ENCODE measurements at regions not wholly inside any gene's neighbourhood (a gene's known extent, or its start where the extent isn't known, plus 50 kb on each side); places are given as distances from the start of the nearest gene placed in this dataset.

DNA sequence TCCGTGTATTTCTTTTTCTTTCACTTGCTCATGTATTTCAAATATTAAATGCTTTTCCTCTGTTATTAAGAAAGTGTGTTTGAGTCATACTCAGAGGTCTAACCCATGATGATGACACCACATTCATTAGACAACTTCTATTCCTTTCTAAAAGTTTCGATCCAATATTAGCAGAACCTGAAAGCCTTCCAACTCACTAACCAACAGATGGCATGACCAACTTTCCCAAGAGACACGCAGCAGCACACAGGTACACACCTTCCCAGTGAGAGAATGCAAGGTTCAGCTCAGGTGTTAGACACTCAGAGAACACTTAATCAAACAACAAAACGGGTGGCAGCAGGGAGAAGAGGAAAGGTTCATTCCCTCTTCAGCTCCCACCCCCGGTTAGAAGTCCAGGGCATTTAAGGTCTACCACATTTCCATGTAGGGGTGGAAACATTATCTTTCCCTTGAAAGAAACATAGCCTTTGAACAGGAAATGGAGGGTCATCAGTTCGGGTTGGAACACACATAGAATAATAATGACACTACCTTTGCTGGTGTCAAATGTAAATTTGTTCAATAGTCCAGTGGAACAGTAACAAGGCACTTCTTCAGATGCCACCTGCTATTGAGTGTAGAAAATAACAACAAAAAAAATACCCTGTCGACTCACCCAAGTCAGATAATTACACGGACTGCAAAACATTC, 404.2 kb downstream of the COG6 start:
- Histone ChIP-seq H3K4me1 (ENCODE audit: control insufficient read depth, insufficient read depth, low read length) (peaks cover 5% of the 10 kb centered on the region), H3K4me3 (ENCODE audit: low read length in 2 of 2) (no peak overlapping the region), H3K36me3 (ENCODE audit: control insufficient read depth in 2 of 2, insufficient read depth in 2 of 2, low read length in 2 of 2) (no peaks in the 10 kb centered on the region), H3K27ac (ENCODE audit: low read length) (no peak overlapping the region), H3K9ac (ENCODE audit: low read length in 2 of 2) (no peak overlapping the region), H3K27me3 (ENCODE audit: control insufficient read depth in 1 of 2, insufficient read depth in 2 of 2, low read length in 2 of 2) (no peaks in the 10 kb centered on the region), H3K9me3 (ENCODE audit: control insufficient read depth in 2 of 2, low read length in 2 of 2) (no peaks in the 10 kb centered on the region)

DNA sequence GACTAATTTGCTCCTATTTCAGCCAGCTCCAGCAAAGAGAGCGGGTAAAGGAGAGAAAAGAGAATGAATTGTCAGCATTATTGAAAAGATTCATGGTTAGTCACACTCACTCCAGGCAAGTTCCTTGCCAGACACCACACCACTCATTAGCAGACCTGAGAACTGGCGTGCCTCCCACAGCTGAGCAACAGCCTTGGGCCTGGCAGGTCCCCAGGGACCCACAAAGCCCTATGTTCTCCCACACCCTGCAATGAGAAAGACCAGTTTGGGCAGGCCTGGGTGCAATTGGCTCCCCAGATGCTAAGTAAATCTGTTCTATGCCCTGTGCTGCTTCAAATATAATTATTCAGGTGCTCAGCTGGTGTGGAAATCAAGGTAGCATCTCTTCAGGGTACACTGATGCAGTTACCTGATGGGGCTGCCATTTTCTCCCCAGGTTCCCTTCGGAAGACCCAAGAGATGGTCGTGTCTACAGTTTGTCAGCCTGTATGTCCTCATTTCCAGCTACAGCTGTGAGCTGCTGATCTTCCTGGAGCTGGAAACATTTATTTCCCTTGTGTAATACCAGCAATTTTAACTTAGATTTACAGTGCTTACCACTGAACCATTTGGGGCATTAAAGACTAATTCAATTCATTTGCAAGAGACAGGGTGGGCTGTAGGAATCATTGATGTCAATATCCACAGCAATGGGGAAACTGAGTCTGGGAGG, 405.0 kb downstream of the COG6 start:
- Histone ChIP-seq H3K4me3 (ENCODE audit: low read length in 2 of 2) (no peak overlapping the region), H3K27me3 (ENCODE audit: control insufficient read depth in 1 of 2, insufficient read depth in 2 of 2, low read length in 2 of 2) (no peaks in the 10 kb centered on the region), H3K36me3 (ENCODE audit: control insufficient read depth in 2 of 2, insufficient read depth in 2 of 2, low read length in 2 of 2) (no peaks in the 10 kb centered on the region), H3K4me1 (ENCODE audit: control insufficient read depth, insufficient read depth, low read length) (peaks cover 5% of the 10 kb centered on the region), H3K9me3 (ENCODE audit: control insufficient read depth in 2 of 2, low read length in 2 of 2) (no peaks in the 10 kb centered on the region), H3K27ac (ENCODE audit: low read length) (no peak overlapping the region), H3K9ac (ENCODE audit: low read length in 2 of 2) (no peak overlapping the region)

DNA sequence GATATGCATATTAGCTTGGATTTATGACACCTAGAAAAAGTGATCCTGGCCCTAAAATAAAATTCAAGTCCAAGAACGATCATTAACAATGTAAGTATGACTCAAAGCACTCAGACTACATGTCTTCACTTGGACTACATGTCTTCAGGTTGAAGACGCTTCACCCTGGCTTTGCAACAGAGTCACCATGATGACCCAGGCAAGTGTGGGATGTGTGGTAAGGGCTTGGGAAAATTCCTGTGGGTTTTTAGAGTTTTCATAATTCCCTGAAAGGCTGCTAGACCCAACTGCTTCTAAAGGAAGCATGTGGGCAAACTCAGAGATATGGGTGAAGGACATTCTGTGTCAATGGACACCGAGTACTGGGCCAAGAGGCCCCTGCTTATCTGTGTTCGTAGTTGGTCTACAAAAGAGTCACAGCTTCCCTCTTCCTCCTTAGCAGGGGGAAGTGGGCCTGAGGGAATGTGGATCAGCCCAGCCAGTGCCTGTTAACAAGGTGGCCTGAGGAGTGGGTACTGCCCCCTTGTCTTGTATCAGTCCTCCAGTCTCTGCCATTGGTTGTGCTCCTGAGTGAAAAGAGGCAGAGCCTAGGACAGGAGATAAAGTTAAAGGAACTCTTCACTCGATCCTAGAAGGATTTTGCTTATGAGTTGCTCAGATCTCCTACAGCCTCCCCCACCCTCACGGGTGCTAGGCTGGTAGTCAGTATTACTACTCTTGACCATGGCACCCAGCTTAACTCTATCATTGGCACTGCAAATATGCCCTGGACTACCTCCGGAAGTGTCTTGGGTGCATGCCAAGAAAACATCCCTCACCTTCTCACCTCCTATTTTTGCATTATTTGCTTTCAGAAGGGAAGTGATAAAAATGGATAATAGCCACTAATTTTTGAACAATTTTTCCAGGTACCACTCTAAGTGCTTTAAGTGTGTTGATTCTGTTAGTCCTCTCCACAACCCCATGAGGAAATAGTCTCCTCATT, 406.3 kb downstream of the COG6 start:
- H3K27me3 ChIP-seq (ENCODE audit: control insufficient read depth in 1 of 2, insufficient read depth in 2 of 2, low read length in 2 of 2): no peaks in the 10 kb centered on the region
- no peak overlapping the region for H3K27ac ChIP-seq (ENCODE audit: low read length)
- peaks cover 5% of the 10 kb centered on the region for H3K4me1 ChIP-seq (ENCODE audit: control insufficient read depth, insufficient read depth, low read length)
- no peak overlapping the region for H3K9ac ChIP-seq (ENCODE audit: low read length in 2 of 2)
- H3K4me3 ChIP-seq (ENCODE audit: low read length in 2 of 2): no peak overlapping the region
- no peaks in the 10 kb centered on the region for H3K36me3 ChIP-seq (ENCODE audit: control insufficient read depth in 2 of 2, insufficient read depth in 2 of 2, low read length in 2 of 2)
- H3K9me3 ChIP-seq (ENCODE audit: control insufficient read depth in 2 of 2, low read length in 2 of 2): no peaks in the 10 kb centered on the region

DNA sequence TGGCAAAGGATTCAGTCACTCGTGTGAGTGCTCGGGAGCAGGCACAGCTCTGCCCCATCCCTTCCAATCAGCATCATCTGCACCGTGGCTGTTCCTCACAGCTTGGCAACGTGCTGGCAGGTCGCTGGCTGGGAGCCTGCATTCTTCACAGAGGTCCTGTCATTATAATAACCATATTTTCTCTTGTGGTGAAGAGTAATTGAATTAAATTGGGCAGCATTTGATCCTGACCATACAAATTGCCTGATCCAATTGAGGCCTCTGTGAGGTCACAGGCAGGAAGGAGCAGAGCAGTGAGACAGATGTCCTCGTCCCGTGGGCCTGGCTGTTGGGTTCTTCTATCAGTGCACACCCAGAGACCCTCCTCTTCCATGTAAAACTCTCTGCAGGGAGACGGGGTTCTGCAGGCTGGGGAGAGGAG, 407.8 kb downstream of the COG6 start:
- Histone ChIP-seq H3K27me3 (ENCODE audit: control insufficient read depth in 1 of 2, insufficient read depth in 2 of 2, low read length in 2 of 2) (no peaks in the 10 kb centered on the region), H3K9ac (ENCODE audit: low read length in 2 of 2) (no peak overlapping the region), H3K9me3 (ENCODE audit: control insufficient read depth in 2 of 2, low read length in 2 of 2) (no peaks in the 10 kb centered on the region), H3K4me1 (ENCODE audit: control insufficient read depth, insufficient read depth, low read length) (peaks cover 5% of the 10 kb centered on the region), H3K27ac (ENCODE audit: low read length) (no peak overlapping the region), H3K36me3 (ENCODE audit: control insufficient read depth in 2 of 2, insufficient read depth in 2 of 2, low read length in 2 of 2) (no peaks in the 10 kb centered on the region), H3K4me3 (ENCODE audit: low read length in 2 of 2) (no peak overlapping the region)

DNA sequence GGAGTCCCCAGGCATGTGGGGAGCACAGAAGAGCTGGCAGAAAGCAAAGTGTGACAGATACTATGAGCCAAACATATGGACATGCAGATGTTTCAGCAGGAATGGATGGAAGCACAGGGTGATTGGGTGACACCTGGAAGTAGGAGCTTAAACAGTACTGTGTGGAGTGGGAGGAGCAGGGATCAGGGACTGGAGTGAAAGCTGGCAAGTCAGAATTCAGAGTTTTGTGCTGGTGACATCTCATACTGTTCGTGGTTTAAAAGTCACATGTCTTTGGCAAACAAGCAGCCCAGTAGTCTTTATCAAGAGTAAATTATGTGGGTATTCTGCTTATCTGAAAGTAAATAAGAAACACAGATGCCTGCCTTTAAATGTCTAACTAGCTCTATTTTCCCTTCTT, 408.2 kb downstream of the COG6 start:
- Histone ChIP-seq H3K4me3 (ENCODE audit: low read length in 2 of 2) (no peak overlapping the region), H3K27ac (ENCODE audit: low read length) (no peak overlapping the region), H3K9ac (ENCODE audit: low read length in 2 of 2) (no peak overlapping the region), H3K4me1 (ENCODE audit: control insufficient read depth, insufficient read depth, low read length) (peaks cover 5% of the 10 kb centered on the region), H3K9me3 (ENCODE audit: control insufficient read depth in 2 of 2, low read length in 2 of 2) (no peaks in the 10 kb centered on the region), H3K27me3 (ENCODE audit: control insufficient read depth in 1 of 2, insufficient read depth in 2 of 2, low read length in 2 of 2) (no peaks in the 10 kb centered on the region), H3K36me3 (ENCODE audit: control insufficient read depth in 2 of 2, insufficient read depth in 2 of 2, low read length in 2 of 2) (no peaks in the 10 kb centered on the region)

DNA sequence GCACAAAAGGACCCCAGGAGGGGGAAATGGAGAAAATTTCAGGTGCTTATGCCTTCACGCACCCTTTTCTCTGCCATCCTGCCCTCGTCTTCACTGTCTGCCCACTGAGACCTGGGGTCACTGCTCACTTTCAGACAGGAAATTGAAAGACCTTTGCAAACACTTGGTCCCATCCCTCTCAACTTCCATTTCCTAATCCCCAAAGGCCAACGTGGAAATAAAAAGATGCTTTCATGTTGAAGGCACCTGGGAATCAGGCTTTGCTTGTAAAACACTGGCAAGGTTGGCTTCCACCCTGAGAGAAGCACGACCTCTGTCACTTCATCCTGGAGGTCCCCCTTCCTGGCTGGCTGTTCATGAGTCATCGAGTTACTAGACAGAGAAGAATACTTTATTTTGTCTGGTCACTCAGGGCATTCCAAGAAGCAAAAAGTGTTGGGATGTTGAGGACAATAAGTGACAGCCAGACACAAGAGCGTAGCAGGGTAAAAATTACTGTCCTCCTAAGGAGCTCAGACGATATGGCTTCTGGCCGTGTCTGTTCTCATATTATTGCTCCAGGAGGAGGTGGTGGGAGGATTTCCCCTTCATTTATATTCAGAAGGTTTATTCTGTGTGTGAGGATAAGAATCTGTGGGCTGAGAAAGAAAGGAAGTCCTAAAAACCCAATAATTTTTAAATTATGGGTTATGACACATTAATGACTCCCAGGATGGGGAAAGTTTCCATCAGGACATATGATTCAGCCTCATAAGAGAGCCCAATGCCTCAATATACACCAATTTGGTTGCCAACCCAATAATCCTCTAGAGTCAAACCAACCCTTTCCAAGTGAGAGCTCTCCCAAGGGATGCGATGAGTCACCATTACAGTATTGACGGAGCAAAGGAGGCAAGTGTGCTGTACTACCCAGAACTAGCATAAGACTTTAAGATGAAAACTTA, 409.0 kb downstream of the COG6 start:
- H3K4me3 ChIP-seq (ENCODE audit: low read length in 2 of 2): no peak overlapping the region
- no peaks in the 10 kb centered on the region for H3K9me3 ChIP-seq (ENCODE audit: control insufficient read depth in 2 of 2, low read length in 2 of 2)
- H3K36me3 ChIP-seq (ENCODE audit: control insufficient read depth in 2 of 2, insufficient read depth in 2 of 2, low read length in 2 of 2): no peaks in the 10 kb centered on the region
- no peak overlapping the region for H3K27ac ChIP-seq (ENCODE audit: low read length)
- no peak overlapping the region for H3K9ac ChIP-seq (ENCODE audit: low read length in 2 of 2)
- no peaks in the 10 kb centered on the region for H3K27me3 ChIP-seq (ENCODE audit: control insufficient read depth in 1 of 2, insufficient read depth in 2 of 2, low read length in 2 of 2)
- H3K4me1 ChIP-seq (ENCODE audit: control insufficient read depth, insufficient read depth, low read length): peaks cover 5% of the 10 kb centered on the region

DNA sequence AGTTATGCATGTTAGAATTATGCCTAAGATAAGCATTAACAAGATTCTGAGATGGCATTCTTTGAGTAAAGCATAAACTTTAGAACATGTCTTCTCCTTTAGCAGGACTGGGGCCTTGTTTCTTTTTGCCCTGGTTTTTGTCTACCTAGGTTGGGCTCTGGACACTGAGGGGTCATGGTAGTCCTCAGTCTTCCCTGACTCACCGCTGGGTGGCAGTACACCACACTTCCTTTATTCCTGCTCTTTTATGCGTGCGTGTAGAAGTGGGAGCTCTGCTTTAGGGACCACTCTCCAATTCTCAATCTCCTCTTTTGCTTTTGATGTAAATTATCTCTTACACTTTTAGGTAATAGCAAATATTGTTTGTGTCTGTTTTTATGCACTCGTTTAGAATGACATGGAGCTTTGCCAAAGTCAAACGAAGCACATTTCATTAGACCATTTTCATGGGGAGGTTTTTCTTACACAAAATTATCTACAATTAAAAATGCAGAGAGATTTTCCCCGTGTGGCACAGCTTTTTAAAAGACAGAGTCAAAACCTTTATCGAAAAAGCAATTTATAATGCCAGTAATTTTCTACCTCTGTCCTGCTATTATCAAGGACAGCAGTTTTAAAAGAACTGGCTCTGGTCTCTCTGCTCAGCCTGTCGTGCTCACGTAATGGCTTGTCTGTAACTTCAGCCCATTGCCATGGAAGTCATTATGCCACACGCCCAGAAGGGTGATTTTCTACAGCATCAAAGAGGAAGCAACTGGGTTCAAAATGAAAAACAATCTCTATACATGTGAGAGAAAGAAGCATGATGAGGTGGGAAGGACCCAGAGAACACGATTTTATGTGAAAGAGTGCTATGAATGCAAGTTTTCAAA, 413.9 kb downstream of the COG6 start:
- H3K9me3 ChIP-seq (ENCODE audit: control insufficient read depth in 2 of 2, low read length in 2 of 2): no peaks in the 10 kb centered on the region
- H3K4me1 ChIP-seq (ENCODE audit: control insufficient read depth, insufficient read depth, low read length): no peaks in the 10 kb centered on the region
- H3K36me3 ChIP-seq (ENCODE audit: control insufficient read depth in 2 of 2, insufficient read depth in 2 of 2, low read length in 2 of 2): no peaks in the 10 kb centered on the region
- no peak overlapping the region for H3K9ac ChIP-seq (ENCODE audit: low read length in 2 of 2)
- H3K4me3 ChIP-seq (ENCODE audit: low read length in 2 of 2): no peak overlapping the region
- no peaks in the 10 kb centered on the region for H3K27me3 ChIP-seq (ENCODE audit: control insufficient read depth in 1 of 2, insufficient read depth in 2 of 2, low read length in 2 of 2)
- no peak overlapping the region for H3K27ac ChIP-seq (ENCODE audit: low read length)

DNA sequence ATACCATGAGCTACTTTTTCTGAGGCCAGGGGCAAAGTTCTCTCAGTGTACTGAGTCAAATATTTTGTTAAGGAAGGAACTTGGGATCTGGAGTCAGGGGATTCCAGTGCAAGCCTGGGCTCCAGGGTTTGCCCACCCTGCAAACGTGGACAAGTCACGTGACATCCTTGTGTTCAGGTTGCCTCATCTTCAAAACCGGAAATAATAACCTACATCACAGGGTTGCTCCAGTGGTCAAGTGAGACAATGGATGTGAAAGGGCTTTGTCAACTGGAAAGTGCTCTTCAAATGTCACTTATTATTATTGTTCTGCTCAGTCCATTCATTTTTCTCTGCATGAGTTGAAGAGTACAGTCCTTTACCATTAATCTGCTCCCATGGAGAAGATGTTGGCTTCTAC, 414.9 kb downstream of the COG6 start:
- H3K27me3 ChIP-seq (ENCODE audit: control insufficient read depth in 1 of 2, insufficient read depth in 2 of 2, low read length in 2 of 2): no peaks in the 10 kb centered on the region
- H3K4me1 ChIP-seq (ENCODE audit: control insufficient read depth, insufficient read depth, low read length): no peaks in the 10 kb centered on the region
- no peak overlapping the region for H3K4me3 ChIP-seq (ENCODE audit: low read length in 2 of 2)
- no peak overlapping the region for H3K9ac ChIP-seq (ENCODE audit: low read length in 2 of 2)
- H3K9me3 ChIP-seq (ENCODE audit: control insufficient read depth in 2 of 2, low read length in 2 of 2): no peaks in the 10 kb centered on the region
- H3K36me3 ChIP-seq (ENCODE audit: control insufficient read depth in 2 of 2, insufficient read depth in 2 of 2, low read length in 2 of 2): no peaks in the 10 kb centered on the region
- no peak overlapping the region for H3K27ac ChIP-seq (ENCODE audit: low read length)

DNA sequence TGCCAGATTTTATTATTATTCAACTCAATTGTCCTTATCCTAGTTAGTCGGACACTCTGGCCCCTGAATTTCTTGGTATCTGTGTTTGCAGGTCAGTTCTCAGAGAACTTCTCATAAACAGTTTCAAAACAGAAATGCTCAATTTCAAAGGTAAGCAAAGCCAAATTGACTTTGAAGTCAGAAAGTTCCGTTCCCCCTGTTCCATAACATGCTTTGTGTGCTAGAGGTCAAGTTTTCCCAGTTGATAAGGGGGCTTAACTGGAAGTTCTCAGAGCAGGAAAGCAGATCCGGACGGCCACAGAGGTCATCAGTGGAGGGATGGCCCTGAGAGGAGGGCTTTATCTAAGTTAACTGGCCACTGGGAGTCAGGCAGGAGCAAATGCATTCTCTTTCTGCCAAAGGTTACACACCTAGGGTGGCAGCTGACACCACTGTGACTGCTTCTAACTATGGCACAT, 417.2 kb downstream of the COG6 start:
- no peaks in the 10 kb centered on the region for H3K27me3 ChIP-seq (ENCODE audit: control insufficient read depth in 1 of 2, insufficient read depth in 2 of 2, low read length in 2 of 2)
- H3K9me3 ChIP-seq (ENCODE audit: control insufficient read depth in 2 of 2, low read length in 2 of 2): no peaks in the 10 kb centered on the region
- no peak overlapping the region for H3K27ac ChIP-seq (ENCODE audit: low read length)
- H3K4me1 ChIP-seq (ENCODE audit: control insufficient read depth, insufficient read depth, low read length): no peaks in the 10 kb centered on the region
- H3K9ac ChIP-seq (ENCODE audit: low read length in 2 of 2): no peak overlapping the region
- no peaks in the 10 kb centered on the region for H3K36me3 ChIP-seq (ENCODE audit: control insufficient read depth in 2 of 2, insufficient read depth in 2 of 2, low read length in 2 of 2)
- H3K4me3 ChIP-seq (ENCODE audit: low read length in 2 of 2): no peak overlapping the region
